Right cardiac atrium (tissue), 5 donors: ENCODE measurements at regions not wholly inside any gene's neighbourhood (a gene's known extent, or its start where the extent isn't known, plus 50 kb on each side); places are given as distances from the start of the nearest gene placed in this dataset.
"Not testable (repeated sequence)": the region's sequence is repeated elsewhere in the genome, so short reads cannot be mapped to it uniquely, and the experiment has no call there.

Experiments
- ATAC-seq, 2 donors: fragments of 200-7000 bp; cut with Tn5 transposase; one replicate each; pipeline versions ENCODE4 v1.8.0 to v1.9.1; 2020; ENCODE audit warnings: moderate library complexity in 2 of 2, mild to moderate bottlenecking in 1 of 2
- DNase-seq, 3 donors: peaks; one replicate each; pipeline ENCODE4 v3.0.0-alpha.2; 2020
- H3K27ac ChIP-seq: one replicate; pipeline ENCODE4 v1.5.1; 2013; ENCODE audit warnings: mild to moderate bottlenecking, low read length, control low read depth, moderate library complexity
- H3K27me3 ChIP-seq: one replicate; pipeline ENCODE4 v1.6.1; 2013; ENCODE audit not compliant: control insufficient read depth, insufficient read depth
- H3K4me1 ChIP-seq: one replicate; pipeline ENCODE4 v1.6.1; 2013; ENCODE audit warnings: low read length; ENCODE audit not compliant: control insufficient read depth, insufficient read depth
- H3K4me3 ChIP-seq: one replicate; pipeline ENCODE4 v1.5.1; 2013; ENCODE audit warnings: low read length, control low read depth
- H3K9me3 ChIP-seq: one replicate; pipeline ENCODE4 v1.6.1; 2013; ENCODE audit warnings: low read length; ENCODE audit not compliant: control insufficient read depth
- WGBS: extraction: QIAGEN DNeasy Blood & Tissue Kit; methylation state at CpG from one replicate; pipeline ENCODE4 v1.1.7; 2013; 5-methylcytosine and 5-hydroxymethylcytosine counted together
- intact Hi-C, 4 donors: fragments of 100-400 bp; cut with DNase I; formaldehyde crosslinking; loops; one replicate each; pipeline versions ENCODE4 v1.11.0 to v1.14.0; 2022 to 2023
- donor health status: healthy with polysubstance abuse.
- donor health status: DM: no; HTN: yes; CAD: no.
- donor health status: DM: no; HTN: no; CAD: no.
- donor health status: DM: no; HTN: yes; CAD: no; lungs with severe emphysema.
- donor health status: DM: yes; HTN: yes; CAD: no.

DNA sequence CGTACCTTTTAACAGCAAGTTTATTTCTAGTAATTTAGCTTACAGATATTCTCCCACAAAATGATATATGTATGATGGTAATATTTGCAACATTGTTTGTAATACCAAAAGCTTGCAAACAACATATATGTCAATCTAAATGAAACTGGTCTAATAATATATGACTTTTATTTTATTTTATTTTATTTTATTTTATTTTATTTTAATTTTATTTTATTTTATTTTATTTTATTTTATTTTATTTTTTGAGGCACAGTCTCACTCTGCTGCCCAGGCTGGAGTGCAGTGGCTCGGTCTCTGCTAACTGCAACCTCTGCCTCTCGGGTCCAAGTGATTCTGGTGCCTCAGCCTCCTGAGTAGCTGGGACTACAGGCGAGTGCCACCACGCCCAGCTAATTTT is 94.6 kb upstream of the ABCA1 start:
- 93% methylated on average over 5 of the region's 5 CpGs for WGBS
- intact Hi-C loops, H3K4me1 ChIP-seq, DNase-seq, H3K27ac ChIP-seq, H3K9me3 ChIP-seq, H3K4me3 ChIP-seq, ATAC-seq, H3K27me3 ChIP-seq: not testable (repeated sequence)

DNA sequence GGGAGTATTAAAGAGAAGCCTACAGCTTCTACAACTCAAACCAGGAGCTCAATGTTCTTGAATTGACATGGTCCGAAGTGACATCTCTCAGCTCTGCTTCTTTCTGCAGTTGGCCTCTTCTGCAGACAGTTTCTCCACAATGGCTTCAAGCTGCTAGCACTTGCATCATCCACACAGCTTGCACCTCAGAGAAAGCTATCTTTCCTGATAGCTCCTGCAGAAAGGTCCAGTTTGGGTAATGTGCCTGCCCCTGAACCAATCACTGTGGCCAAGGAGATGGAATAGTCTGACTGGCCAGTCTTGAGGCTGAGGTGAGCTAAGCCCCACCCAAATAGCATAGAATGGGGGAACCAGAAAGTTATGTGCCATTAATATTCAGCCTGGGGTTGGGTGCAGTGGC is 95.8 kb upstream of the ABCA1 start:
- WGBS, result 87% methylated on average over 1 of the region's 1 CpG
- no peak for DNase-seq
- no peak overlapping the region for H3K4me3 ChIP-seq
- no peaks in the 10 kb centered on the region for H3K4me1 ChIP-seq
- no peak overlapping the region for H3K27ac ChIP-seq
- ATAC-seq, result no peak
- intact Hi-C loops, result no loop called here
- H3K27me3 ChIP-seq, result no peaks in the 10 kb centered on the region
- H3K9me3 ChIP-seq, result no peaks in the 10 kb centered on the region

GRCh38 chr9:105024529-105024928 is 96.6 kb upstream of the ABCA1 start:
- no peak for DNase-seq
- H3K27ac ChIP-seq, result no peak overlapping the region
- no peak overlapping the region for H3K4me3 ChIP-seq
- H3K27me3 ChIP-seq, result no peaks in the 10 kb centered on the region
- H3K9me3 ChIP-seq, result no peaks in the 10 kb centered on the region
- intact Hi-C loops, result no loop called here
- ATAC-seq, result no peak
- no peaks in the 10 kb centered on the region for H3K4me1 ChIP-seq
- WGBS, result 86% methylated on average over 7 of the region's 7 CpGs

DNA sequence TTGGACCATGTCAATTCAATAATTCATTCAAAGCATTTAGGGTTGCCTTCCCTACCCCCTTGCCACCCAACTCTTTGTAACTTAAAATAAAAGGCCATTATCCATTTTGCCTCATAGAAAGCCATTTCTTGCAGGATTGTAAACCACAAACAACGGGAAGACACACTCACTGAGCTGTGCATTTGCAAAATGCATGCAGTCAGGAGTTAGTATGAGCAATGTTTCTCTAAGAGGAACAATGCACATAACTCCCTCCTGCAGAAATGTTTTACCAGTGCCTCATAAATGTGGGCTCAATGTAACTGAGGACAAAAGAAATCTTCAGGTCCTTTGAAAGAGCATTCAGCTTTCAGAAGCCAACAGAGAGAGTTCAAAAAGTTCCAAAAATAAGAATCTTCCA is 98.5 kb upstream of the ABCA1 start:
- intact Hi-C loops, result no loop called here
- H3K4me3 ChIP-seq, result no peak overlapping the region
- WGBS, result 46% methylated on average over 1 of the region's 1 CpG
- no peaks in the 10 kb centered on the region for H3K4me1 ChIP-seq
- no peaks in the 10 kb centered on the region for H3K27me3 ChIP-seq
- DNase-seq, result no peak
- no peak for ATAC-seq
- H3K27ac ChIP-seq, result no peak overlapping the region
- H3K9me3 ChIP-seq, result no peaks in the 10 kb centered on the region

DNA sequence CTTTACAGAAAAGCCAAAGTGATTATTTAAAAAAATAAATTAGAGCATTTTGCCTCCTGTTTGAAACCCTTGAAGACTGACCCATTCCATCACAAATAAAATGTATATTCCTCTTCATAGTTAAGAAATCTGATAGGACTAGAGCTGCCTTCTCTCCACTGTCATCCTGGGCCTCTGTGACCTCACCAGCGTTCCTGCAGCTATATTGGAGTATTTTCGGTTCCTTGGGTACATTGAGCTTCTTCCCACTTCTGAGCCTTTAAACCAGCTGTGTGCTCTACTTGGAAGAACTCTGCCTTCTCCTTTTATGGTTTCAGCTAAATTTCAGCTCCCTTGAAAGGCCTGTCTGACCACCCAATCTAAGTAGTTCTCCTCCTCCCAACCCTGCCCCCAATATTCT is 99.1 kb upstream of the ABCA1 start:
- 76% methylated on average over 2 of the region's 2 CpGs for WGBS
- ATAC-seq, result no peak
- Histone ChIP-seq H3K27me3 (no peaks in the 10 kb centered on the region), H3K9me3 (no peaks in the 10 kb centered on the region), H3K27ac (no peak overlapping the region), H3K4me1 (no peaks in the 10 kb centered on the region), H3K4me3 (no peak overlapping the region)
- intact Hi-C loops, result no loop called here
- DNase-seq, result no peak

DNA sequence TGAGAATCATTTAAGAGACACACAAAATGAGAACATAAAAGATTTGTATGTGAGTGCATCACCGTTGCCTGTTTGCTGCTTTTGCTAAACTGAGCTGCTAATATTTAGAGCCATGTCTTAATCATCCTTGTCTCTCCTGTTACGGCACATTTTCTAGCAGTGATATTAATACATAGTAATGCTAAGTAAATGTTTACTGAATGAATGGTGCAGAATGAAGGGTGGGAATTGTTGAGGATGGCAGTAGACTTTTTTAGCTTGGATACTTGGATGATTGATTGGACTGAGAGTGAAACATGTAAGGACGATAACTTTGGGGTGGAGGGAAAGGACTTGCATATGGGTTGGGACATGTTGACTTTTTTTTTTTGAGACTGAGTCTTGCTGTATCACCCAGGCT is 102.3 kb upstream of the ABCA1 start:
- WGBS, result 92% methylated on average over 3 of the region's 3 CpGs
- DNase-seq (no peak), ATAC-seq (no peak)
- Histone ChIP-seq H3K9me3 (no peaks in the 10 kb centered on the region), H3K4me1 (no peaks in the 10 kb centered on the region), H3K4me3 (no peak overlapping the region), H3K27me3 (no peaks in the 10 kb centered on the region), H3K27ac (no peak overlapping the region)
- intact Hi-C loops, result no loop called here

DNA sequence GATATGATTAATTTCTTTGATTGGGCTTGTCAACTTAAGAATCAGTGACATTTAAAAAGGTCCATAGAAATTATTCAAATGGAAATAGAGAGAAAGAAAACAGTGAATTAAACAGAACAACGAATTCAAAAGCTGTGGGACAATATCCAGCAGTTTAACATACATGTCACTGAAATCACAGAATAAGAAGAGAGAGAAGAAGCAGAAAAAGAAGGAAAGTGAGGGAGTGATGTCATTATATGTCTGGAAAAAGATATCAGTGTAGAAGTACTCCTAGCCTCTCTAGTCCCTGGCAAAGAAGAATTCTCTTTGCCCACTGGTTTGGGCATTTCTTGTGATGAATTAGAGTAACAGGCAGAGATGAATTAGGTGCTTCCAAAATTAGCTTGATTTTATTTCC is 109.2 kb upstream of the ABCA1 start:
- Histone ChIP-seq H3K4me1 (no peaks in the 10 kb centered on the region), H3K27me3 (no peaks in the 10 kb centered on the region), H3K9me3 (no peaks in the 10 kb centered on the region), H3K27ac (no peak overlapping the region), H3K4me3 (no peak overlapping the region)
- WGBS, result 88% methylated on average over 1 of the region's 1 CpG
- intact Hi-C loops, result no loop called here
- DNase-seq, result no peak
- ATAC-seq, result no peak

- intact Hi-C loops, result no loop called here
- DNase-seq (no peak), ATAC-seq (no peak)
- Histone ChIP-seq H3K9me3 (no peaks in the 10 kb centered on the region), H3K4me3 (no peak overlapping the region), H3K27me3 (no peaks in the 10 kb centered on the region), H3K4me1 (no peaks in the 10 kb centered on the region), H3K27ac (no peak overlapping the region)
- WGBS, result 54% methylated on average over 3 of the region's 3 CpGs
Measured at GRCh38 chr9:105038051-105038450, 110.1 kb upstream of the ABCA1 start.

DNA sequence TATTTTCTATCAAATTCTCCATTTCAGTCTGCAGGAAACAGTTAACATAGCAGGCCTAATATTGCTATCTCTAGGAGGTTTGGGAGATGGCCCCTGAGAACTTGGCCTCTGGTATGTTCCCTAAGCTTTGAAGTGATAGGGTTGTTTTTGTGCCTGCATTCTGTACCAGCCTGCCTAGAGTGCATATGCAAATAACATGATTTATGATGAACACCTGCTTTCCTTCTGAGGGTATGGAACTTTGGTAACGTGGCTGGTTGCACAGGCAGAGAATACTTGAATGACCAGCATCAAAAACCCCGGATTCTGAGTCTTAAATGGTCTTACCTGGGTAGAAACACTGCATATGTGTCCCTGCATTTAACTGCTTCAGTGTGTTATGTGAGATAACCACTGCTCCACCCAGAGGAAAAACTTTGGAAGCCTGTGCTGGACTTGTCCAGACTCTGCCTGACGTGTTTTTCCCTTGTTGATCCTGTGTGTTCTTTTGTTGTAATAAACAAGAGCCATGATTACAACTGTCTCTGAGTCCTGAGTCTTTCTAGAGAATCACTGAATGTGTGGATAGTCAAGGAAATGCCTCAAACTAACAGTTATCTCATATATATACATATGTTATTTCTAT is 111.3 kb upstream of the ABCA1 start:
- intact Hi-C loops, result no loop called here
- ATAC-seq (no peak), DNase-seq (no peak)
- no peak overlapping the region for H3K27ac ChIP-seq
- H3K9me3 ChIP-seq, result no peaks in the 10 kb centered on the region
- peaks cover 2% of the 10 kb centered on the region for H3K4me1 ChIP-seq
- 80% methylated on average over 3 of the region's 3 CpGs for WGBS
- H3K4me3 ChIP-seq, result no peak overlapping the region
- H3K27me3 ChIP-seq, result no peaks in the 10 kb centered on the region

DNA sequence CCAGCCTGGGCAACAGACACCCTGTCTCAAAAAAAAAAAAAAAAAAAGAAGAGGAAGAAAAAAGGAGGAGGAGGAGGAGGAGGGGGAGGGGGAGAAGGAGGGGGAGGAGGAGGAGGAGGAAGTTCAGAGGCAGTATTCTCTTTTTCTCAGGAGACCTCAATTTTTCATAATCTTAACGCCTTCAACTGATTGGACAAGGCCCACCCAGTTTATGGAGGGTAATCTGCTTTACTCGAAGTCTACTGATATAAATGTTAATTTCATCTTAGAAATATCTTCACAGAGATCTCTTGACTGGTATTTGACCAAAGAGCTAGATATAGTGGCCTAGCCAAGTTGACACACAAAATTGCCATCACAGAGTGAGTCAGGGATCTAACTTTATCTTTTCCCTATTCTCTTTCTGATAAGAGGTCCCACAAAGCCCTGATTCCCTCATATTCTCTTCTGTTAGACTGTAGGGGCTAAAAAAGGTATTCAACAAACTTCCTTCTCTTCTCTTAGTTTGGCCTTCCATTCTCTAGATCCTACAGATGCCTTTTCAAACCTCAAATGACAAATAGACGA is 115.5 kb upstream of the ABCA1 start:
- ATAC-seq, result no peak
- intact Hi-C loops, result no loop called here

GRCh38 chr9:105044518-105044917 is 116.6 kb upstream of the ABCA1 start:
- intact Hi-C loops, result no loop called here
- peak; percentile 13 to 62 for ATAC-seq
- H3K9me3 ChIP-seq, result no peaks in the 10 kb centered on the region

More for the DNA sequence above, 115.5 kb upstream of the ABCA1 start:
- Histone ChIP-seq H3K4me1 (peaks cover 5% of the 10 kb centered on the region), H3K4me3 (no peak overlapping the region), H3K27me3 (no peaks in the 10 kb centered on the region), H3K27ac (no peak overlapping the region), H3K9me3 (no peaks in the 10 kb centered on the region)
- 80% methylated on average over 3 of the region's 3 CpGs for WGBS
- no peak for DNase-seq

More at GRCh38 chr9:105044518-105044917, 116.6 kb upstream of the ABCA1 start:
- peak in 1 of 3 donors; percentile 50 for DNase-seq
- Histone ChIP-seq H3K27ac (no peak overlapping the region), H3K4me1 (peaks cover 5% of the 10 kb centered on the region), H3K27me3 (no peaks in the 10 kb centered on the region), H3K4me3 (no peak overlapping the region)
- WGBS, result 46% methylated on average over 2 of the region's 2 CpGs
